ENCODE measurements at regions not wholly inside any gene's neighbourhood (a gene's known extent, or its start where the extent isn't known, plus 50 kb on each side); places are given as distances from the start of the nearest gene placed in this dataset.
"Not testable (repeated sequence)": the region's sequence is repeated elsewhere in the genome, so short reads cannot be mapped to it uniquely, and the experiment has no call there.

GRCh38 chr14:89660625-89661233, 243.7 kb upstream of the FOXN3 start:
- not testable (repeated sequence) for TF ChIP-seq CTCF (IDR thresholded peaks at IDR 0.05; ENCODE audit: low read depth, low read length, poor library complexity, severe bottlenecking); EZH2phosphoT487 (IDR thresholded peaks at IDR 0.05; ENCODE audit: borderline replicate concordance, low read length)

Data from DOHH2 (cell line).